NCI-H748 treated with DMSO at 0.1 percent for 48 hours (cell line): ENCODE measurements at regions not wholly inside any gene's neighbourhood (a gene's known extent, or its start where the extent isn't known, plus 50 kb on each side); places are given as distances from the start of the nearest gene placed in this dataset.

Experiments
- DNase-seq: peaks from one replicate; lab custom pipeline; 2025; lab: John Stamatoyannopoulos, UW

DNA sequence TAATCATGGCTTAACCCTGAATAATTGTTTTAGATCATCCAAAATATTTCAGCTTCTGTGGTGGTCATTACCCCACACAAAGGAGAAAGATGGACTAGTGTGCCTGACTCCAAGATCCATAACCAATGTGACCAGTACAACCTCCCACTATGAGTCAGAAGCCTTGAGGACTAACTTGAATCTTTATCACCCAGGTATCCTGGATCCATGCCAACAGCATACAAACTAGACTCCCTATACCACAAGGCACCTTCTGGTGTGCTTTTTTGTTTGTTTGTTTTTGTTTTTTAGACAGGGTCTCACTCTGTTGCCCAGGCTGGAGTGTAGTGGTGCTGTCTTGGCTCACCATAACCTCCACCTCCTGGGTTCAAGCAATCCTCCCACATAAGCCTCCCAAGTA lies 317.7 kb downstream of the VPS13C start:
- DNase-seq, result no peak

DNA sequence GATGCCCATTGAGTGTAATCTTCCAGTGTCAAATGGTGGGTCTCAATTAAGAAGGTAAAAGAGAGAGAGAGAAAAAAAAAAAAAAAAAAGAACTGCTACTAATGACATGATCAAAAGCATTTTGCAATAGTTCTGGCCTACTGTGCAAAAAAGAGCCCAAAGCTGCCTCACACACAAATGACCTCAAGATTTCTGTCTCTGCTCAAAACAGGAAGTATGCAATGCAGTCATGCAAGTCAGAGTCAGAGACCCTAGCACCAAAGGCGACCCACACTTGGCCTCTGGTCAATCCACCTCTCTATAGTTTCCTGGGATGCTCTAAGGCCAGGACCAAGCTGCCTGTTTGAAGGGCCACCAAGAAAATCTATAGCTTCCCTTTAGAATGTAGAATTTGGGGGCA lies 323.5 kb downstream of the VPS13C start:
- no peak for DNase-seq

DNA sequence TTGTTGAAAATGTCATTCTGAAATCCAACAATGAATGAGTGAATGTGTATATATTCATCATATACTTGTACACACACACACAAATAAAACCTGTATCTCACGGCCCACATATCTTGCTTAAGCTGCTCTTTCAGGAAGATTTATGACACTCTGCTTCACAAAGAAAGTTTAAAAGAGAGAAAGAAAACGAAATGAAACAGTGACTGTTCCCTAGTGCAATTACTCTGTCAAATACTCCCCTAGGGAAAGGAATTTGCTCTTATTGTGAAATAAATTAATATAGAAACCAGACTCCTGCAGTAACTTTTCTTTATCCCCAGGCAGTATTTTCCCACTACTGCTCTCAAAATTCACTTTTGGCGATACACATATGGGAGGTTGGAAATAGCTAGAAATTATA lies 329.1 kb downstream of the VPS13C start:
- no peak for DNase-seq

DNA sequence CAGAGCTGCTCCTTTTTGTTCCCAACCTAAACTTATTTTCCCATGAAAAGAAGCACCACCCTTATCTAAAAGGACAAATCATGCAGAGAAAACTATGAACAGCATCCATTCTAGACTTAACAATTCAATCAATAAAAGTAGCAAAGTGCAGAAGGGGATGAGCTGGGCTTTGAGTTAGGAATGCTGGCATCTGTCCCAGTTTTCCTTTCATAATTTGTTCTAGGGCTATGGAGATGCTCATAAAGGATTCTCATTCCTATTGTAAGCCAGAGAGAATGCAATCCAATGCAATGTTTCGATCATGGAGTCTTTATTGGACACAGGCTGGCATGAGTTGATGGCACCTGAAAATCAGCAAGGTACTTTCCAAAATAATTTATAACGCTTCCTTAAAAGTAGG lies 330.6 kb downstream of the VPS13C start:
- DNase-seq, result no peak

DNA sequence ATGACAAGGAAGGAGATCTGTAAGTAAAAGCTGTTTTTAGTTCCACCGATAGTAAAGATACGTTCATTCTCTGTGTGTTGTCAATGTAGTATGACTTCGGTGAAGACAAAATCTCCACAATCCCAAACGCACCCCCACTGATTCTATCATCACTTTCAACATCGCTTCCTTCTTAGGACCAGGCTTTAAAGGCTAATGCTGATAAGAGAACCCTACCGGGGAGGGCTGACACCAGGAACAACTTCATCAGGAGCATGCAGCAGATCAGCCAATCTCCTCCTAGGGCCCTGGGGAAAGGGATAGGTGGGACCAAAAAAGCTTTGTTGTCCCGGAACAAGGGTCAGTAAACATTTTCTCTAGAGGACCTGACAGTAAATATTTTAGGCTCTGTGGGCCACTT lies 334.1 kb downstream of the VPS13C start:
- DNase-seq, result no peak

DNA sequence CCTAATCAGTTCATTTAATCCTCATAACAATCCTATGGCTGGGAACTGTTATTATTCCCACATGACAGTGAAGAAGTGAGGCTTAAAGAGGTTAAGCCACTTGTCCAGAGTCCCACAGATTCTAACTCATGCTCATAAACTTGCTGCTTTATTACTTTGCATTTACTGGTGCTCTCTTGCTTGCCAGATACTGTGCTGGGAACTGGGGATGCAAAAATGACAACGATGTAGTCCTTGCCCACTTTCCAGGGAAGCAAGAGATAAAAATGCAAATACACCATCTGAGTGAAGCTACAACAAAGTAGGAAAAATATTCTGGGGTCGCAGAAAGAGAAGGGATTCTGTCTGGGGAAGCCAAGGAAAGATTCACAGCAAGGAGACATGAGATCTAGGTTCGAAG lies 335.0 kb downstream of the VPS13C start:
- no peak for DNase-seq

DNA sequence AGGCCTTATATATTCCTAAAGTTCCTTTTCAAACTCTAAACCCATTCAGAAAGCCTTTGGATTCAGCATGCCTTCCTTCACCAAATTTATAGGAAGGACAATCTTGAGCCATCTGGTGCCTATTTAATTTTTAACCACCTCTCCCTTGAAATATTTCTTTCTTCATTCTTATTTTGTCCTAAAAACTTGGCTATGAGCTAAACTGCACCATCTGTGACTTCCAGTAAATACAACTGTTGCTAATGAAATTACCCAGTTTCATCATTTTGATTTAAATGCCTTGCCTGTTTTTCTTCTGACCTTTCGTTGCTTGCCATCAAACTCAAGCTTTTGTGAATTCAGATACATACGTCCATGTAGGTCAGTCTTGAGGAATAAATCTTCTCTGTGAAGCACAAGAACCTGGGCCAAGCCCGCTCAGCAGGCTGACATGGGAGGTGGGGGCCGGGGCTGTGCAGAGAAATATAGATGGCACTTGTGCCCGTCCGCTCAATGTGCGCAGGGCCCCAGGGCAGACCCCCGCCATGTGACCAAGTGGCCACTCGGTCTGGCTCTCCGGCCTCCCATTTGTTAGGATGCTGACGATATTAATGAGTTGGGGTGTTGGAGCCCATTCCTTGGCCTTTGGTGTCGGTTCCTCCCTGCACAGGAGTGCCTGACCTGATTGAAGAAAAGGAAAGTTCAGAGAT lies 335.9 kb downstream of the VPS13C start:
- DNase-seq, result no peak

GRCh38 chr15:61721418-61721817 lies 338.8 kb downstream of the VPS13C start:
- DNase-seq, result no peak

DNA sequence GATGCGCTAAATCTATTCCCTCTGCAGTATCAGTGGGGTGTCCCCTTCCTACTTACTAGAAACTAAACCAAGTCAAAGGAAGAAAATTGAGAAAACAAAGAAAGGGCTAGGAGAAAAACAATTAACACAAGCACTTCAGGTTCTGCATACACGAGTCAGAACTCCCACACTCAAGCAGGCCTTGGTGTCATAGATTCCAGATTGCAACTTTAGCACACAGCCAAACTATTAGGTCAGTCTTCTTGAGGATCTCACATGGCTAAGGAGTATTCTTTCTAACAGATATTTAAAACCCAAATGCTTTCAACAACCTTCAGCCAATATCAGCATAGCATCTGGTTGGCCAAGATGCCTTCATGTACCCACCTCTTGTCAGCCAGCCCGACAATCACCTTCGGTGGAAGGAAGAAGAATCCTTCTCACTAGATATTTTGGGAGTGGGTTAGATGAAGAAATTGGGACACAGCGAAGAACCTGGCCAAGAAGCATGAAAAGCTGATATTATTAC lies 340.0 kb downstream of the VPS13C start:
- DNase-seq, result no peak

GRCh38 chr15:61715082-61715481 lies 345.2 kb downstream of the VPS13C start:
- no peak for DNase-seq

DNA sequence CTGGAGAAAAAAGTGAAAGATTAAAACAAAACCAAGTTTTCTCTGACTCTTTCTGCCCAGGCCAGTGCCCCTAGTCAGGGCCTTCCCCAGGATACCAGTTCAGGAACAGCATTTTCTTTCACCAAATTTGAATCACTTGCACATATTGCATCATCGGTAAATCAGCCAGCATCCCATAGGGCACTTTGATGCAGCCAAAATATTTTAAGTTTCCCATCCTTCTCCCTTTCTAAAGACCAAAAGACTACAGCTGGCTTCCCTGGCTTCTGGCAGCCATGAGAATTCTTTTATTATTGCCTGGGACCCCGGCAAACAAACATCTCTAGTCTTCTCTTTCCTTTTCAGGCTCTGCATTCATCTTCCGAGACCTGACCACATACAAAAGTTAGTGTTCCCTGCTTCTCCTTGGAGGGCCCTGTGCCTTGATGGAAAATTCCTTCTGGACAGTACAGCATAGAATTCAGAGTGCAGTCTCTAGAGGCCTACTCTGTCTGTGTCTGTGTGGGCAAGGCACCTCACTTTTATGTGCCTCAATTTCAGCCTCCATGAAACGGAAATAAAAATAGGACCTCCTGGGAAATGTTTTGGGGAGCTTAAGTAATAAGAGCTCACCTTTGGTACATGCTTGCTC lies 348.0 kb downstream of the VPS13C start:
- no peak for DNase-seq

- DNase-seq, result no peak
These were observed 357.8 kb downstream of the VPS13C start for GRCh38 chr15:61702224-61703020.

DNA sequence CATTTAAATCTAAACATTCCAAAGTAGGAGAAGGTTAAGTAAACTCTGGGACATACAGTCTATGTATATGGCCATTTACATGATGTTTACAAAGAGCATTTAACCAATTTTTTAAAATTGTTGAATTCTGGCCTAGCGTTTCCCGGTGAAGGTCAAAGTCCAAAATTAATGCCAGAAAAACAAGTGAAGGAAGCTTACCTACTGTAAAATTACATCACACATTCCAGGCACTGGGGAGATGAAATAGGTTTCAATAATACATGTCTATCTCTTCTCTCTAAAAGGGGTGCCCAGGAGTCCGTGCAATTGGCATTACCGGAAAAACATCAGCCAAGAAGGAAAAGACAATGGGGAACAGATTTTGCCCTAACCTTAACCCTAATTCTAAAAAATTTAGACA lies 358.8 kb downstream of the VPS13C start:
- DNase-seq, result no peak

DNA sequence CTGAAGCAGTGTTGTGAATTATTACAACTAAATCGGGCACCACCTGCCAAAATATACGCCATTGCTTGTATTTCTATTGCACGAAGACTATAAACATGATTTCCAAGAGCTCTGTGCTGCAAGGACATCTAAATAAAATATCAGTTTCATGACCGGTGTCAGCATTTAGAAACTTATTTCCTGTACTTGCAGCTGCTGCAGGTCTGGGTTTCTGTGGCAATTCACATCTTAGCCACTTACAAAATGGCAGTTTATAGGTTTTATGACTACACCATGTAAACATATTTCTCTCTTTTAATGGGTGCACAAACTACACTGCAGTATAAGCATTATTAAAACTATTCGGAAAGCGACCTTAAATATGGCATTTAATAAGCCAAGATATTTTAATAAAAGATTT lies 359.4 kb downstream of the VPS13C start:
- no peak for DNase-seq

DNA sequence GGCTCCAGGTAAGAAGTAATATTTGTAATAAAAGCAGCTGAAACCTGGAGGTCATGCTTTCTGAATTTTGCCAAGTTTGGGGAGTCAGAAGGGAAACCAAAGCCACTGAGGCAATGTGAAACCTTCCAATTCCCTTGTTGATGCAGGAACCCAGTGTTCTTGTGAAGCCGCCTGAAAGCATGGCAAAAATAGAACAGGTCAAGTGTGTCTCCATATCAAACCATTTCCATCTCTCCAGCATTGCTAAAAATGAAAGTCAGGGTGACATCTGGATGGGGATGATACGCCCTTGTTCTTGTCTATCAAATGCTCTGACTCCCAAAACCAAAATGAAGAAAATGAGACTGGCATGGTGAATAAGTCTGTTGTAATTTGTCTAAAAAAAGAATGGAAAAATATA lies 362.5 kb downstream of the VPS13C start:
- DNase-seq, result no peak

- DNase-seq, result no peak
These were observed 371.2 kb downstream of the VPS13C start for GRCh38 chr15:61689067-61689466.

GRCh38 chr15:61687651-61688050 lies 372.6 kb downstream of the VPS13C start:
- DNase-seq, result no peak

- no peak for DNase-seq
These were observed 373.1 kb downstream of the VPS13C start for GRCh38 chr15:61687124-61687523.

DNA sequence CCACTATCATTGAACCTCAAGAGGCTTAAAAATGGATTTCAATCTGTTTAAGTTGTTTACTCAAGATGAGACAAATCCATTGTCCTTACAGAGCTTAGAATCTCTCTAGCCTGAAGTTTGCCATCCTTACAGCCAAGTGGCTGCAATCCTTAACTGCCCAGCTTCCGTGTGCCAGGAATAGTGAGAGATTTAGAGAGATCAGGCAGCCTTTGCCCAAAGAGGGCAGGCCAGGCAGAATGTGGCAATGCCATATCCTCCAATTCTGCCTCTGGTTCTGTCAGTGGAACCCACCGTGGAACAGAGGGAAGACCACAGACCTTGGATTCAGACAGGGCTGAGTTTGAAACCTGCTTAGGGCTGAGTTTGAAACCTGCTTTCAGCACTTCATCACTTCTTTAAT lies 374.3 kb downstream of the VPS13C start:
- no peak for DNase-seq

- no peak for DNase-seq
These were observed 374.7 kb downstream of the VPS13C start for GRCh38 chr15:61685534-61685933.

DNA sequence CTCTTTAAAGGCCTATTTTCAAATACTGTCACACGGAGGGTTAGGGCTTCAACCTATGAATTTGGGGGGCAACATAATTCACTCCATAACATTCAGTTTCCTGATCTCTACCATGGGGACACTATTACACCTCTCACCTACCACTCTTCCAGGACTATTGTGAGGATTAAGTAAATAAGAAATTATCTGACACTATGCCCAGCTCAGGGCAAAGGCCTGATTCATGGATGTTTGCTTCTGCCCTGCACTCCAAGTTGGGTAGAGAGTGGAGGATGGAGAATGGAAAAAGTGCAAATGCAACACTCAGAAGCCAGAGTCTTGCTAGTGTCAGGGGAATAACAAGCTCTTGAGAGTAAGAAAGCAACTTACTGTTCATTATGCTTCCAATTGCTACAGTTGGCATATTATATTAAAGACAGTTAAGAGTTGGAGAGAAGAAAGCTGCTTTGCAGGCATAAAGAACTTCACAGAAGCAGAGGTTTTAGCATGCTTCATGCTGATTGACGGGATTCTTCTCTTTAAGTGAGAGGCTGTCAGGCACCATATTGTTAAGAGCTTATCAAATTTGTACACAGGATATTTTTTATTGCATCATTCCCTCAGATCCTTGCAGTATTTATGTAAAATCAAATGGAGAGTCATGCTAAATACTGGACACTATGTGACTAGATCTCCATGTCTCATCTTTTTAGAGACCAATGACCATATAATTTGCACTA lies 375.3 kb downstream of the VPS13C start:
- no peak for DNase-seq
